ENCODE measurements at regions not wholly inside any gene's neighbourhood (a gene's known extent, or its start where the extent isn't known, plus 50 kb on each side); places are given as distances from the start of the nearest gene placed in this dataset.

DNA sequence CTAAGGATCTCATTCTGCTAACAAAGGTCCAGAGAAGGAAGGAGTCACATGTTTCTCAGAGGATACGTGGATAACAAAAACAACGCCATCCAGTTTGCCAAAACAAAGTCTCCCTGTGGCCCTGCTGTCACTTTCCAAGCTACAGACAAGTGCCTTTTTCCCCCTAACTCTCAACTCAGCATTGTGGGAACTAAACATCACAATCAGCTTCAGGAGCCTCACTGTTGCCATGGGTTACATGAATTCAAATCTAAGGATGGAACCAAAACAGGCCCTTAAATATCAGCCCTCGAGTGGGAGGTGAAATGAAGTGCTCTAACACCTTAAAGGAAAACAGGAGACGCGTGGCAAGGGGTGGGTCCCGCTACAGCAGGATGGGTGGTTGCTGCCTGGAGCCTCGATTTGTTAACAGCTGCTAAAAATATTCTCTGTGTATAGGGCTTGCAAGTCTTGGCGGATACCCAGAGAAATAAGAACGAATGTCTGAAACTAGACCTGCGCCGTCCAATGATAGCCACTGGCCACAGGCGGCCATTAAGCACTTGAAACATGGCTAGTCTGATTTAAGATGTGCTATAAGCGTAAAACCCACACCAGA, 66.4 kb upstream of the SOD1 start:
- TF ChIP-seq, protein P1, sequence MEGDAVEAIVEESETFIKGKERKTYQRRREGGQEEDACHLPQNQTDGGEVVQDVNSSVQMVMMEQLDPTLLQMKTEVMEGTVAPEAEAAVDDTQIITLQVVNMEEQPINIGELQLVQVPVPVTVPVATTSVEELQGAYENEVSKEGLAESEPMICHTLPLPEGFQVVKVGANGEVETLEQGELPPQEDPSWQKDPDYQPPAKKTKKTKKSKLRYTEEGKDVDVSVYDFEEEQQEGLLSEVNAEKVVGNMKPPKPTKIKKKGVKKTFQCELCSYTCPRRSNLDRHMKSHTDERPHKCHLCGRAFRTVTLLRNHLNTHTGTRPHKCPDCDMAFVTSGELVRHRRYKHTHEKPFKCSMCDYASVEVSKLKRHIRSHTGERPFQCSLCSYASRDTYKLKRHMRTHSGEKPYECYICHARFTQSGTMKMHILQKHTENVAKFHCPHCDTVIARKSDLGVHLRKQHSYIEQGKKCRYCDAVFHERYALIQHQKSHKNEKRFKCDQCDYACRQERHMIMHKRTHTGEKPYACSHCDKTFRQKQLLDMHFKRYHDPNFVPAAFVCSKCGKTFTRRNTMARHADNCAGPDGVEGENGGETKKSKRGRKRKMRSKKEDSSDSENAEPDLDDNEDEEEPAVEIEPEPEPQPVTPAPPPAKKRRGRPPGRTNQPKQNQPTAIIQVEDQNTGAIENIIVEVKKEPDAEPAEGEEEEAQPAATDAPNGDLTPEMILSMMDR (IDR thresholded peaks at IDR 0.05; ENCODE audit: poor library complexity) = no peak
- no peak for TF ChIP-seq EZH2 (IDR thresholded peaks at IDR 0.05; ENCODE audit: borderline replicate concordance)
- no peak for TF ChIP-seq EZH2phosphoT487 (IDR thresholded peaks at IDR 0.05; ENCODE audit: low read depth, severe bottlenecking, unreplicated experiment)

All from hepatocyte (in vitro differentiated cells).